Lower lobe of right lung (tissue), 2 donors: ENCODE measurements at regions not wholly inside any gene's neighbourhood (a gene's known extent, or its start where the extent isn't known, plus 50 kb on each side); places are given as distances from the start of the nearest gene placed in this dataset.

Source experiments
- ATAC-seq, 2 donors: fragments of 200-7000 bp; cut with Tn5 transposase; one replicate each; pipeline ENCODE4 v1.9.1; 2020 to 2022; ENCODE audit warnings: mild to moderate bottlenecking in 2 of 2, moderate library complexity in 2 of 2
- DNase-seq: peaks from one replicate; pipeline ENCODE4 v3.0.0-alpha.2; 2020
- H3K27ac ChIP-seq: fragments of 200-600 bp; one replicate; pipeline ENCODE4 v1.8.0; 2022
- H3K27me3 ChIP-seq: fragments of 200-600 bp; one replicate; pipeline ENCODE4 v1.8.0; 2022; ENCODE audit warnings: low read depth
- H3K36me3 ChIP-seq: fragments of 200-600 bp; one replicate; pipeline ENCODE4 v1.8.0; 2022; ENCODE audit warnings: mild to moderate bottlenecking
- H3K4me1 ChIP-seq: fragments of 200-600 bp; one replicate; pipeline ENCODE4 v1.8.0; 2022
- H3K4me3 ChIP-seq: fragments of 200-600 bp; one replicate; pipeline ENCODE4 v1.8.0; 2022; ENCODE audit warnings: mild to moderate bottlenecking
- H3K9me3 ChIP-seq: fragments of 200-600 bp; one replicate; pipeline ENCODE4 v1.8.0; 2022
- CTCF ChIP-seq: fragments of 200-600 bp; IDR thresholded peaks from one replicate; pipeline ENCODE4 v1.8.0; 2022; ENCODE audit warnings: antibody characterized with exemption, mild to moderate bottlenecking
- intact Hi-C: fragments of 100-400 bp; cut with DNase I; formaldehyde crosslinking; loops from one replicate; pipeline ENCODE4 v1.11.0; 2022
- donor health status: DM: no; HTN: yes; CAD: no; lungs with severe emphysema.

GRCh38 chrX:56099271-56099670, 132.9 kb upstream of the KLF8 start:
- ATAC-seq (no peak), DNase-seq (no peak)
- H3K9me3 ChIP-seq, result no peaks in the 10 kb centered on the region
- no peaks in the 10 kb centered on the region for H3K27me3 ChIP-seq
- H3K4me1 ChIP-seq, result no peaks in the 10 kb centered on the region
- H3K4me3 ChIP-seq, result no peak overlapping the region
- H3K36me3 ChIP-seq, result no peaks in the 10 kb centered on the region
- TF ChIP-seq CTCF, result no peak
- no peak overlapping the region for H3K27ac ChIP-seq
- intact Hi-C loops, result no loop called here

- ATAC-seq (no peak), DNase-seq (no peak)
- H3K27me3 ChIP-seq, result no peaks in the 10 kb centered on the region
- intact Hi-C loops, result no loop called here
- H3K9me3 ChIP-seq, result no peaks in the 10 kb centered on the region
- no peaks in the 10 kb centered on the region for H3K4me1 ChIP-seq
- no peaks in the 10 kb centered on the region for H3K36me3 ChIP-seq
- no peak overlapping the region for H3K4me3 ChIP-seq
- TF ChIP-seq CTCF, result no peak
- no peak overlapping the region for H3K27ac ChIP-seq
Observed at GRCh38 chrX:56107320-56107719, 124.8 kb upstream of the KLF8 start.

- Histone ChIP-seq H3K4me3 (no peak overlapping the region), H3K9me3 (no peaks in the 10 kb centered on the region), H3K36me3 (no peaks in the 10 kb centered on the region), H3K4me1 (no peaks in the 10 kb centered on the region), H3K27ac (no peak overlapping the region), H3K27me3 (no peaks in the 10 kb centered on the region)
- TF ChIP-seq CTCF, result no peak
- intact Hi-C loops, result no loop called here
- DNase-seq, result no peak
- peak in 1 of 2 donors; percentile 75 for ATAC-seq
Observed at GRCh38 chrX:56113785-56114436, 118.2 kb upstream of the KLF8 start.

- ATAC-seq, result no peak
- TF ChIP-seq CTCF, result no peak
Observed at GRCh38 chrX:56114437-56114787, 117.7 kb upstream of the KLF8 start.

GRCh38 chrX:56120242-56120641, 111.9 kb upstream of the KLF8 start:
- DNase-seq, result no peak
- intact Hi-C loops, result no loop called here

More at GRCh38 chrX:56114437-56114787, 117.7 kb upstream of the KLF8 start:
- Histone ChIP-seq H3K4me3 (no peak overlapping the region), H3K4me1 (no peaks in the 10 kb centered on the region), H3K36me3 (no peaks in the 10 kb centered on the region), H3K27ac (no peak overlapping the region), H3K27me3 (no peaks in the 10 kb centered on the region), H3K9me3 (no peaks in the 10 kb centered on the region)
- intact Hi-C loops, result no loop called here
- no peak for DNase-seq

More at GRCh38 chrX:56120242-56120641, 111.9 kb upstream of the KLF8 start:
- Histone ChIP-seq H3K27me3 (no peaks in the 10 kb centered on the region), H3K4me1 (no peaks in the 10 kb centered on the region), H3K27ac (no peak overlapping the region), H3K9me3 (no peaks in the 10 kb centered on the region), H3K4me3 (no peak overlapping the region), H3K36me3 (no peaks in the 10 kb centered on the region)
- no peak for ATAC-seq
- no peak for TF ChIP-seq CTCF
